SK-N-SH (cell line): ENCODE measurements at regions not wholly inside any gene's neighbourhood (a gene's known extent, or its start where the extent isn't known, plus 50 kb on each side); places are given as distances from the start of the nearest gene placed in this dataset.

Experiments used
- CTCF ChIP-seq: fragments of 200-600 bp; sonication (generic); IDR thresholded peaks from 2 replicates; pipeline ENCODE4 v1.6.1; 2017; ENCODE audit warnings: antibody characterized with exemption, mild to moderate bottlenecking, moderate library complexity
- ELF1 ChIP-seq: IDR thresholded peaks from 2 replicates; pipeline ENCODE4 v1.4.0; 2012
- FOXM1 ChIP-seq: IDR thresholded peaks from 2 replicates; pipeline ENCODE4 v1.4.0; 2012; ENCODE audit warnings: low read depth, mild to moderate bottlenecking
- POLR2AphosphoS5 ChIP-seq: IDR thresholded peaks from 2 replicates; pipeline ENCODE4 v1.6.1; 2012; ENCODE audit warnings: low read depth, low read length

GRCh38 chr2:8215982-8216381, 465.9 kb upstream of the ID2 start:
- TF ChIP-seq FOXM1 = no peak
- TF ChIP-seq POLR2AphosphoS5 = no peak
- no peak for TF ChIP-seq CTCF
- TF ChIP-seq ELF1 = no peak
